ENCODE measurements at regions not wholly inside any gene's neighbourhood (a gene's known extent, or its start where the extent isn't known, plus 50 kb on each side); places are given as distances from the start of the nearest gene placed in this dataset.

- no peak for TF ChIP-seq CTCF (IDR thresholded peaks at IDR 0.05; ENCODE audit: low read depth, low read length, missing control alignments)
- H3K4me3 ChIP-seq (ENCODE audit: low read depth, low read length): no peak overlapping the region
- DNase-seq (ENCODE audit: low read depth): no peak
- in situ Hi-C loops (cut with HindIII; ENCODE audit: low sequenced_read_pairs): loop anchor here (5.0 kb wide), 1 partner anchor 75 kb away; no protein-coding TSS in a partner anchor
These were observed 54.0 kb upstream of the DLG1 start for GRCh38 chr3:197352382-197352781.

- no peak for TF ChIP-seq CTCF (IDR thresholded peaks at IDR 0.05; ENCODE audit: low read depth, low read length, missing control alignments)
- in situ Hi-C loops (cut with HindIII; ENCODE audit: low sequenced_read_pairs): loop anchor here (5.0 kb wide), 1 partner anchor 77 kb away; no protein-coding TSS in a partner anchor
These were observed 52.0 kb upstream of the DLG1 start for GRCh38 chr3:197350446-197350845.

GRCh38 chr3:197349368-197349767, 51.0 kb upstream of the DLG1 start:
- no peak for DNase-seq (ENCODE audit: low read depth)
- H3K4me3 ChIP-seq (ENCODE audit: low read depth, low read length): no peak overlapping the region
- TF ChIP-seq CTCF (IDR thresholded peaks at IDR 0.05; ENCODE audit: low read depth, low read length, missing control alignments): no peak
- in situ Hi-C loops (cut with HindIII; ENCODE audit: low sequenced_read_pairs): no loop called here

More at GRCh38 chr3:197350446-197350845, 52.0 kb upstream of the DLG1 start:
- H3K4me3 ChIP-seq (ENCODE audit: low read depth, low read length): no peak overlapping the region
- DNase-seq (ENCODE audit: low read depth): no peak

Measured in astrocyte of the cerebellum (primary cell).